Stimulated activated CD8-positive, alpha-beta memory T cell treated with anti-CD3 and anti-CD28 coated beads, Interleukin-4, amount 100 ng/mL, for 1 hour (primary cell): ENCODE measurements at regions not wholly inside any gene's neighbourhood (a gene's known extent, or its start where the extent isn't known, plus 50 kb on each side); places are given as distances from the start of the nearest gene placed in this dataset.
"Not testable (repeated sequence)": the region's sequence is repeated elsewhere in the genome, so short reads cannot be mapped to it uniquely, and the experiment has no call there.

ENCODE experiments used
- DNase-seq, 2 donors: peaks; one replicate each; pipeline ENCODE4 v3.0.0-alpha.2; 2020; ENCODE audit warnings: low read depth in 2 of 2, low spot score in 1 of 2

DNA sequence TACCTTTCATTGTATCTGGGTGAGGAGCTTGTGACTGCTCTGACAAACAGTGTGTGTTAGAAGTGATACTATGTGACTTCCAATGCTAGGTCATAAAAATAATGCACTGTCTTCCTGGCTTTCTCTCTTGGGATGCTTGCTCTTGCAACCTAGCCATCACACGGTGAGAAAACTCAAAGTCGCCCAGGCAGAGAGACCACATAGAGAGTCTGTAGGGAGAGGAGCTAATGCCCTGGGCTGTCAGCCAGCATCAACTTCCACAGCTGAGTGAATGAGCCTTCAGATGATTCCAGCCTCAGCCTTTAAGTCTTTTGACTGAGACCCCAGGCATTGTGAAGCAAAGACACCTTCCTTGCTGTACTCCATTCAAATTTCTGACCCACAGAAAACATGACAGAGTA, 220.6 kb upstream of the SGO1 start:
- no peak for DNase-seq

GRCh38 chr3:20405744-20406143, 219.7 kb upstream of the SGO1 start:
- DNase-seq, result no peak

DNA sequence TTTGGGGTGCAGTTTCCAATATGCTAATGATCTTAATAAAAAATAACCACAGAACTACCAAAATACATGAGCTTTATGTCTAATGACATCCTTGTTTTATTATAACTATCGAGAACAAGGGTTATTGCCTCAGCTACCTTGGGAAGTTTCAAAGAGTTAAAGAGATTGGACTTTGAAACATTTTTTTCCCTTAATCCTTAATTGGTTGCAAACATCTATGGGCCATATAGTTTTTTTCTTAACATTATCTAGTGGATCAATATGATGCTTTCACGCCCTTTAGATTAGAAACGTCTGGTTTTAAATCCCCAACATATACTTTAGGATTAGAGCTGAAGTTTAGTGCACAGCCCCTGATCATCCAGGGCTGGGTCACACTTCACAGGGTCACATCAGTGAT, 219.2 kb upstream of the SGO1 start:
- DNase-seq, result no peak

DNA sequence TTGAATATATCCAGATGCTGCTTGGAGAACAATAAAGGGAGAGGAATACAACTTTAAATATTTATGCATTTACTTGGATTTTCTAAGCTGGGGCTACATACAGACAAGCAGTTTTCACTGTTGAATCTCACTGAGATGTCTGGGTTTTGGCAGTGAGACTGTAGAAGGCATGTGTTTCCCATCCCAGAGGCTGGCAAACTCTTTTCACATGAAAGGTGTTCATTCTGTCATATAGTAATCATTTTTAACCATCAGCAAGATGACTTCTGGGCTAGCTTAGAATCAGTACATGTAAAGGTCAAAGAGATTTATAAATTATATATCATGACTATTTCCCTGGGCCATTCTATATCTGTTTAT, 218.7 kb upstream of the SGO1 start:
- DNase-seq, result no peak

DNA sequence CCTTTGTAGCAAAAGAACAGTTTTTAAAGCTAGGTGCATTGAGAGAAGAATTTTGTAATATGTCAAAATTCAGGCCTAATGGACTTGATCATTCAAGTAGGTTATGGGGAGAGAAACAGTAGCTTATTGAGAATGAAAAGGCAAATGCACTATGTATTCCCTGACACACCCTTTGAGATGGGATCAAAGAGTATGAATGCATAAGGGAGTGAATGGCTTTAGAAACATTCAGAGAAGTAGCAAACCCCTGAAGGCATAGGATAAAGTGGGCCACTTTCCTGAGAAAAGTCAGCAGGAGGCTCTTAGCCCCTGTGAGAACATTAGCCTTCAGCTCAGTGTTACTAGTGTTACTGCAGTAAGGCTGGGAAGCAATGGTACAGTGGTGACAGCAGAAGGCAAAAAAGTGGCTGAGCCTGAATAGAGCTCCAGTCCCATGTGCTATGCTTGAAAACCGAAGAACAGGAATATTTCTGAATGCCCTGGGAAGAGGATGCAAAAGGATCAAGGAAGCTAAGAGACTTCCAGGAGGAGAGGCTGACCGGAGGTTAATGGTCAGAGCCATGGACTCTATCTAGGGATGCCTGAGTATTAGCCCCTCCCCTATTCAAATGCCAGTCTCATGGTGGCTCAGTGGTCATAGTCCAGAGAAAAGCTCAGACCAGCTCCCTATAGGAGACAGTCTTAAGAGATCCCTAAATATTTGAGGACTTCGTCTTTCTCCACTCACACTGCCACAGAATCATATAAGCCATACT, 218.2 kb upstream of the SGO1 start:
- DNase-seq, result no peak

DNA sequence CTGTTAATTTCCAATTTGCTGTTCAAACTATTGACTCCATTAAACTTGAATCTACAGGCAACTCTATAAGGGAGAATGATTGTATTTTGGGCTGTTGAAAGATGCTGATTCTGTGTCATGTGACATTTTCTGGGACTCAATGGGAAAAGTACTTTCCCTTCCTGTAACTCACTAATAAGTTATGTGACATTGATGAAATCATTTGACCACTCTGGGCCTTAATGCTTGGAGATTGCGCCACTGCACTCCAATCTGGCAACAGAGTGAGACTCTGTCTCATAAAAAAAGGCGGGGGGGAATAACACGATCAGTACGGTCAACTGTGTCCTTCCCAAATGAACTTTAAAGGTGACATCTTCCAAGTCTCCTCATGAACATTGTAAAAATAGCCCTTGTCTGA, 215.2 kb upstream of the SGO1 start:
- no peak for DNase-seq

DNA sequence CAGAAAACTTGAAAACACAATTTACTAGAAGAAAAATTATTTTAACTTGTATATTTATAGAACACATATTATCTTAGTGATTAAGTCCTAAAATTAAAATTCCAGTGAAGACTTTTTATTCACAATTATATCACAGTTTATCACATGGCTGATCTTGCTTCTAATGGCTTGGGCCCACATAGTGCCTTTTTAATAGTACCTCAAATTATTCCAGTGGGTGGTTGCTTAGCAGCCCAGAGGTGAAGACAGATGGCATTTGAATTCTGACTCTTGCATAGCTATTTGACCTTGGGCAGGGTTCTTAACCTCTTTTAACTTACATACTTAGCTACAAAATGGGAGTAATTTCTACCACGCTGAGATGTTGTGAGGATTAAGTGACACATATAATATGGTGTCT, 214.7 kb upstream of the SGO1 start:
- no peak for DNase-seq

GRCh38 chr3:20400281-20400680, 214.3 kb upstream of the SGO1 start:
- no peak for DNase-seq

DNA sequence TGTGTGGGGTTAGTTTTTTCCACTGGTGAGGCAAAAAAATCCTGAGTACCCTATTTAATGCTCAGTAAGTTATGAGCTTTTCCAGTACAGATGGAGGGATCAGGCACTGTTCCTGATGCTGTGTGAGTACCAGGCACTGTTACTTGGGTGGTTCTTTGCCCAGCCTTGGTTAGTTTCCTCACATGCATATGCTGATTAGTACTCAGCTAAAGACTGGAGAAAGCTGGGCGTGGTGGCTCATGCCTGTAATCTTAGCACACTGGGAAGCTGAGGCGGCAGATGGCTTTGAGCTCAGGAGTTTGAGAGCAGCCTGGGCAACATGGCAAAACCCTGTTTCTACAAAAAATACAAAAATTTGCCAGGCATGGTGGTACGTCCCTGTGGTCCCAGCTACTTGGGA, 210.3 kb upstream of the SGO1 start:
- DNase-seq, result no peak

- DNase-seq, result no peak
These were observed 209.7 kb upstream of the SGO1 start for GRCh38 chr3:20395692-20396091.

GRCh38 chr3:20394243-20394642, 208.2 kb upstream of the SGO1 start:
- DNase-seq, result no peak

- DNase-seq, result no peak
These were observed 205.6 kb upstream of the SGO1 start for GRCh38 chr3:20391644-20392043.

DNA sequence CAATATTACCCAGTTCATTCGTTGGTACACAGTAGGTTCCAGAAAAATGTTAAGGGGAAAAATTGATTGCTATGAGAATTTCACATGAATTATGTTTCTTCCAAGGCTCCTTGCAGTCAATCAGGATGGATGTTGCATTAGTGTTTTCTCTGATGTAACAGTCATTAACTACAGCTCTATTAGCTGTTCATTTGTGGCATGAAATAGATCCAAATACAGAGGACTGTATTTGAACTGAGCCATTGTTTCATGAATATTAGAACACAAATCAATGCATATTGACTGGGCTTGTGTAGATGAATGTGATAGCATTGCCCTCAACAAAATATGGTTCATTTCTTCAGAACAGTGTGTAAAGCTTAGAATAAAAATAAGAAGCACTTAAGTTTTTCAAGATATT, 203.0 kb upstream of the SGO1 start:
- DNase-seq, result no peak

GRCh38 chr3:20380295-20380694, 194.3 kb upstream of the SGO1 start:
- DNase-seq, result no peak

GRCh38 chr3:20378315-20378714, 192.3 kb upstream of the SGO1 start:
- no peak for DNase-seq

- DNase-seq, result no peak
These were observed 190.7 kb upstream of the SGO1 start for GRCh38 chr3:20376665-20377217.

GRCh38 chr3:20375302-20375701, 189.3 kb upstream of the SGO1 start:
- no peak for DNase-seq

GRCh38 chr3:20370273-20371063, 184.5 kb upstream of the SGO1 start:
- not testable (repeated sequence) for DNase-seq

DNA sequence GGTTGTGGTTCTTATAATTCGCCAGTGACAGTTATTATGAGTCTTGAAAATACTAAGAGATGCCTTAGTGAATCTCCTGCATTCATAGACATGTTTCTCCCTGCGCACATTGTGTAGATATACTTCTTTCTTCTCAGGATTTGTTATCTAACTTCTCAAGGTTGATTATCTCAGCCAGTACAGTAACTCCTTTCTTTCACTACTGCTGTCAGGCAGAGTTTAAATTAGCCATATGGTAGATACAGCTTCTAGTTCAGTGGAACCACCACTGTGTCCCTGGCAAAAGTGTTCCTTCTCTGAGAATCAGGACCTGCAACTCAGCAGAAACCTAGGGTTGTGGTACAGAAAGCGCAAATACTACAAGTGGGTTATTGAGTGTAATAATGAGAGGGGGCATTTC, 175.0 kb upstream of the SGO1 start:
- DNase-seq, result no peak

DNA sequence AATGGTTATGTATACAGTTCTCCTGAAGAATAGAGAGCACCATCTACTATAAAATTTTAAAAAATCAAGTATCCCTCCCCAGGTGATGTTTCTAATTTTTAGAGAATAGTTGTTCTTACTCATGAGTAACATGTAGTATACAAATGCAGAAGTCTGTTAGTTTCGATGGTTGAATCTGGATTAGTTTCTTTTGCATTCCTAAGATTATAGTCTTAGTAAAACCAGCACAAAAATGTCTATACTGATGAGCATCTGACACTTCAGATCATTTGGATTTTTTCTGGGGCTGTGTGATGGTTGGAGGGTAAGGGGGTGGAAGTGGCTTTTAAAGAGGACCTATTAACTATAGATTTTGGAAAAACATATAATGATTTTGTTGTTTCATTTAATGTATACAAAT, 167.3 kb upstream of the SGO1 start:
- DNase-seq, result no peak

DNA sequence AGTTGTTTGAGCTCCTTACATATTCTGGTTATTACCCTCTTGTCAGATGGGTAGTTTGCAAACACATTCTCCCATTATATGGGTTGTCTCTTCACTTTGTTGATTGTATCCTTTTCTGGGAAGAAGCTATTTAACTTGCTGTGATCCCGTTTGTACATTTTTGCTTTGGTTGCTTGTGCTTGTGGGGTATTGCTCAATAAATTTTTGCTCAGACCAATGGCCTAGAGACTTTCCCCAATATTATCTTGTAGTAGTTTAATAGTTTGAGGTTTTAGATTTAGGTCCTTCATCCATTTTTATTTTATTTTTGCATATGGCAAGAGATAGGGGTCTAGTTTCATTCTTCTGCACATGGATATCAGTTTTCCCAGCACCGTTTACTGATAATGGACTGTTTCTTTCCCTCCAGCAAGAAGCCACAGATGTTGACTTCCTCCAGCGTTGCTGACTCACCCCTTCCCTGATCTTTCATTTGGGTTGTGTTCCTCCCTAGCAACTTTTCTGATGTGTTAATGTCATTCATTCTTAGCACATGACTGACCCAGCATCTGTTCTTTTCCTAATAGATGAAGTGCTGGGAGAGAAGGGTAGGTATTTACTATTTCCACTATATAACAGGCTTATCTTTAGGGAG, 166.7 kb upstream of the SGO1 start:
- DNase-seq, result no peak

DNA sequence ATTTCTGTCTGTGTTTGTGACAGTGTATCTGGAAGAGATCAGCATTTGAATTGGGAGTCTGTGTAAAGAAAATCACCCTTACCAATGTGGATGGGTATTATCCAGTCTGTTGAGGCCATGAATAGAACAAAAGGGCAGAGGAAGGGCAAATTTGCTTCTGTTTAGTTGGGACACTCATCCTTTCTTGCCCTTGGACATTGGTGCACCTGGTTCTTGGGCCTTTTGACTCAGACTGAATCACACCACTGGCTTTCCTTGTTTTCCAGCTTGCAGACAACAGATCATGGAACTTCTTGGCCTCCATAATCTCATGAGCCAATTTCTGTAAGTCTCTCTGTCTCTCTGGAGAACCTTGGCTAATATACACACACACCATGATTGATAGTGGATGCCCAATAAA, 164.4 kb upstream of the SGO1 start:
- DNase-seq, result no peak
